SK-N-SH treated with all-trans-retinoic acid at 6 μM for 48 hours (cell line): ENCODE measurements at regions not wholly inside any gene's neighbourhood (a gene's known extent, or its start where the extent isn't known, plus 50 kb on each side); places are given as distances from the start of the nearest gene placed in this dataset.

Source experiments
- ARNTL ChIP-seq: fragments of 450-650 bp; formaldehyde crosslinking; IDR thresholded peaks from 2 replicates; pipeline ENCODE4 v1.5.0; 2020; ENCODE audit warnings: low read depth, mild to moderate bottlenecking, moderate library complexity, borderline replicate concordance
- CREB5 ChIP-seq: fragments of 250-450 bp; sonication (Bioruptor Pico); IDR thresholded peaks from 2 replicates; pipeline ENCODE4 v1.5.1; 2020; ENCODE audit warnings: low read depth, mild to moderate bottlenecking, moderate library complexity
- ESRRG ChIP-seq: fragments of 250-450 bp; sonication (Bioruptor Pico); IDR thresholded peaks from 2 replicates; pipeline ENCODE4 v1.6.1; 2021; ENCODE audit warnings: mild to moderate bottlenecking
- ISL1 ChIP-seq: fragments of 250-450 bp; sonication (Bioruptor Pico); IDR thresholded peaks from 2 replicates; pipeline ENCODE4 v2.1.2; 2022; ENCODE audit warnings: mild to moderate bottlenecking, moderate library complexity
- OSR1 ChIP-seq: fragments of 250-450 bp; sonication (Bioruptor Pico); IDR thresholded peaks from 2 replicates; pipeline ENCODE4 v1.8.0; 2022; ENCODE audit warnings: moderate library complexity, mild to moderate bottlenecking, inconsistent platforms
- PPARA ChIP-seq: fragments of 250-450 bp; sonication (Bioruptor Pico); IDR thresholded peaks from 2 replicates; pipeline ENCODE4 v1.5.0; 2020; ENCODE audit warnings: mild to moderate bottlenecking, borderline replicate concordance
- TOX ChIP-seq: fragments of 250-450 bp; sonication (Bioruptor Pico); IDR thresholded peaks from 2 replicates; pipeline ENCODE4 v1.8.0; 2021; ENCODE audit warnings: mild to moderate bottlenecking, moderate library complexity, borderline replicate concordance
- ZC3H10 ChIP-seq: fragments of 250-450 bp; sonication (Bioruptor Pico); IDR thresholded peaks from 2 replicates; pipeline ENCODE4 v1.5.1; 2021; ENCODE audit warnings: mild to moderate bottlenecking, moderate library complexity
- ZFP30 ChIP-seq: fragments of 450-650 bp; formaldehyde crosslinking; IDR thresholded peaks from 2 replicates; pipeline ENCODE4 v1.5.0; 2022; ENCODE audit warnings: mild to moderate bottlenecking, moderate library complexity

- TF ChIP-seq ESRRG (no peak), PPARA (CRISPR knock-in tag) (no peak), CREB5 (CRISPR knock-in tag) (no peak), ZC3H10 (CRISPR knock-in tag) (no peak), ZFP30 (no peak), ARNTL (CRISPR knock-in tag) (no peak), OSR1 (CRISPR knock-in tag) (no peak), ISL1 (CRISPR knock-in tag) (no peak), TOX (CRISPR knock-in tag) (no peak)
These were observed 92.8 kb upstream of the TMCC3 start for GRCh38 chr12:94743174-94743573.
